ENCODE measurements at regions not wholly inside any gene's neighbourhood (a gene's known extent, or its start where the extent isn't known, plus 50 kb on each side); places are given as distances from the start of the nearest gene placed in this dataset.

DNA sequence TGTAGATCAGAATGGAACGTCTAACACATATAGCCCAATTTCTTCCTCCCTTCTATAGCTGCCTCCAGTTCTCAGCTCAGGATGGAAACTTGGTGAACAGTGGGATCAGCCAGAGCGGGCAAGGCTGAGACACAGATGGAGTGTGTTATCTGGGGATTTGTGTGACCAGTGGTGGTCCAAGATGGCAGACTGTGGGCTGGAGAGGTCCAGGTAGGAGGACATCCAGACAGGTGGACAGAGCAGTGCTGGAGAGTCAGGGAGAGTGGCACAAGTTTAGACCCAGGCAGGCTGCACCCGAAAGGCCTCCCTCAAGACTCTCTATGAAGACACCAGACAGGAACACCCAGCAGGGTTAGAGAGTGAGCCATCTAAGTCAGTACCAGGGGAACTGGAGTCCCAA, 116.1 kb upstream of the CPSF6 start:
- in situ Hi-C loops (cut with HindIII; ENCODE audit: low sequenced_read_pairs): no loop called here

DNA sequence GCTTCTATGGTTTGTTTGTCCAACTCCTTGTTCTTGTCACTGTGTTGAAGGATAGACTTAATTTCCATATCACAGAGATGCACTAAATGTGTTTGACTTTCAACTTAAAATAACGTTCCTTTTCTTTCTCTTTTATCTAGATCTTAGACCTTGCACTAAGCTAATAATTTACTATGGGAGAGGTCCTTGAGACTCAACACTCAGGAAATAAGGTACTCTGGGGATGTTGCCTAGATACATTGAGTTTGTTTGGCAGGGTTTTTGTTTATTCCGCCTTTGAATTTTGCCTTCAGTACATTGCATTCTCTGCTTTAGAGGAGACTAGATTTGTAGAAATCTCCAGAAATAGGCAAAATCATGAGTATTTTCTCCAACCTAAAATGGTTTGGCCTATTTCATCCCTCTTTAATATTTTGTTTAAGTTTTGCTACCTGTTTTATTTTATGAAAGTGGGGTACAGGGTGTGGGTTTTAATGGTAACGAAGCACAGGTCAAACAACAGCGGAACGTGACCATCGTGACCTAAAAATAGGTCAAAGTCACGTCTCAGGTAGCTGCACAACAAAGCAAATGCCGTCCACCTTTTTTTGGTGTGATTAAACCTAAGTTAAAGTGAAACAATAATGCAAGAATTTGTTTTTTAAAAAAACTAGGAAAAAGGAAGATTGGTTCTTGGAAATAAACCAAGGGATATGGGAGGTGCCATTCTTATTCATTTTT, 115.3 kb upstream of the CPSF6 start:
- in situ Hi-C loops (cut with HindIII; ENCODE audit: low sequenced_read_pairs): no loop called here

DNA sequence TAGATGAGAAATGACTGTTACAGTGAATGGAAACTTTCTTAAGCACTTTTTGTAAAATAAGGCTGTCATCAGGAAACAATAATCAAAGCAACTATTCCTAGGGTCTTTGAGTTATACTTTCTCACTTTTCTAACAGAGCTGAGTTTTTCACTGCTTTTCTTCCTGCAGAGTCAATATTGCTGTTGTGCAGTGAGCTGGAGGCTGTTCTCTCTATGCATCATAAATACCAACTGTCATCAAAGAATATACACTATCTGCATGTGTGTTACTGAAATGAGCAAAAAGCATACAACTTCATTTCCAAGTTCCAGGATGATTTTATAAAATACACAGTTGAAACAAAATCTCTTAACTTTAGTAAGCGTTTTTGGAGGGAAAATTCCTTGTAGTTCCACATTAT, 110.4 kb upstream of the CPSF6 start:
- in situ Hi-C loops (cut with HindIII; ENCODE audit: low sequenced_read_pairs): no loop called here

DNA sequence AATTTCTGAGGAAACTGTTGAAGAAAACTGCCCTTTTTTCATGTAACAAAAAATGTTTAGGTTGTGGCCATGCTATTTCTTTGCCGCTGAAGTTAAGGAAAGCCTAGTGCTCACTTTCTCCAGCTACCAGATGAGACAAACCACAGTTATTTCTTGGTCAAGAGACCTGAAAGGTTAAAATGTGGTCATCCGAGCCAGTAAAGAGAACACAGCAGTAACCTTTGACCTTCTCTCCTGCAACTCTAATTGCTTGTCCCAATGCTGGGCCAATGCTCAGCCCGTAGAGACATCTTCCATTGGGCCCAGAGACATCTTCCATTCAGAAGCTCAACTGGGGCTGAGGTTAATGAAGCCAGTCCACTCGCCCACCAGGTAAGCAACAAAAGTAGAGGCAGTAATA, 109.8 kb upstream of the CPSF6 start:
- in situ Hi-C loops (cut with HindIII; ENCODE audit: low sequenced_read_pairs): no loop called here

DNA sequence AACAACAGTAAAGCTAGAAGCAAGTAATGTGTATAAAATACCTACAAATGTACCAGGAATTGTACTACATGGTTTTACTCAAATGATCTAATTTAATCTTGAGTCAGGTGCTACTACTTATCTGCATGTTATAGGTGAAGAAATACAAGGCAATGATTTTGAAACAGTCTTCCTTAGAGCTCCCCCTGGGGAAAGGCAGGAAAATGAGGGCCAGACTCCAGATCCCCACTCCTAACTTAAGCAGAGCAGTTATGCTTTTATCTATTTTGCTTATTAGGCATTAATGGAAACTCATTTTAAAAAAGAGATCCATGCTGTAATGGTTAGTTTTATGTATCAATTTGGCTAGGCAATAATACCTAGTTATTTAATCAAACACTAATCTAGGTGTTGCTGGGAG, 109.3 kb upstream of the CPSF6 start:
- in situ Hi-C loops (cut with HindIII; ENCODE audit: low sequenced_read_pairs): no loop called here

DNA sequence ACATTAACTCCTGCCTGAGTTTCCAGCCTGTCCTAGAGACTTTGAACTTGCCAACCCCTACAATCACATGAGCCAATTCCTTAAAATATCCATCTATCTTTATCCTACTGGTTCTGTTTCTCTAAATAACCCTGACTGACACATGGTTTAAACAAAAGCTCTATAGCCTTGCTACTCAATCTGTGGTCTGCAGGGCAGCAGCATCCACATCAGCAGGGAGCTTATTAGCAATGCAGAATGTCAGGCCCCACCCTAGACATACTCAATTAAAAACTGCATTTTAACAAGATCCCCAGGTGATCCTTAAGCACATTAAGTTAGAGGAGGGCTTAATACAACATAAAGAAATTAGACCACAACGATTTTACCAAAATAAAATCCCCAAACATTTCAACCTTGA, 108.3 kb upstream of the CPSF6 start:
- in situ Hi-C loops (cut with HindIII; ENCODE audit: low sequenced_read_pairs): no loop called here

DNA sequence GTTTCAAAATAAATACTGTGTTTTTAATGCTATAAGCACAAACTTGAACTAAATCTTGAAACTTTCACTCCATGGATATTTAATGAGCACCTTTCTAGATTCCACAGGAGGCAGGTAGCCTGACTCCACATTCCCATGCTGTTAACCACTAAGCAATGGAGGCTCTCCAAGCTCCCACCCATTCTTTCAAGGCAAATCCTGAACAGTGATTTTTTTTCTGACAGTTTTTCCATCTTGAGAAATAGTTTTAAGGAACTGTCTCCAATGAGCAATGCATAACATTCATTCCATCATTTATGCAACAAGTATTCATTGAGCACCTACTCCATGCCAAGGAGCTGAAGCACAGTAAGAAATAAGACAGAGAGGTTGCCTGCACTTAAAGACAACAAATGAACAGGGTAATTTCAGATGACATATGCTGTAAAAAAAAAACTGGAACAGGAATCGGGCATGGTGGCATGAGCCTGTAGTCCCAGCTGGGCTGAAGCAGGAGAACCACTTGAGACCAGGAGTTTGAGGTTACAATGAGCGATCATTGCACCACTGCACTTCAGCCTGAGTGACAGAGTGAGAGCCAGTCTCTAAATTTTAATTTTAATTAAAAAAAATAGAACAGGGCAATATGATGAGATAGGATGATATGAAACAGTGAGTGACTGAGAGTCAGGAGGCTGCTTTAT, 102.3 kb upstream of the CPSF6 start:
- in situ Hi-C loops (cut with HindIII; ENCODE audit: low sequenced_read_pairs): no loop called here

DNA sequence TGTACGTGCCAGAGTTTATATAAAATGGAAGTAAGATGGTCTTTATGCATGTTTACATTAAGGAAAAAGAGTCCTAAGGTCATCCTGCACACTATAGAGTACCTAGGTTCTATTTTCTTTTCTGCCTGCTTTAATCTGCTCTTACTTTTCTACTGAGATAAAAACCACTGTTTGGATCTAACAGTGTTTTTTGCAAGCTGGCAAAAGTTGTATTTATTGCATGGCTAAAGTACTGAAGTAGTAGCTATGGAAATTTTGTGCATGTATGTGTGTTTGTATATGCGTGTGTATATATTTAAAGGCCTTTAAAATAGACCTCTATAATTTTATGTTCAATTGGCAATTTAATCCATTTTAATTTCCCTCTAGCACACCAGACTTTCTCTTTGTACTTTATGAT, 98.3 kb upstream of the CPSF6 start:
- in situ Hi-C loops (cut with HindIII; ENCODE audit: low sequenced_read_pairs): no loop called here

DNA sequence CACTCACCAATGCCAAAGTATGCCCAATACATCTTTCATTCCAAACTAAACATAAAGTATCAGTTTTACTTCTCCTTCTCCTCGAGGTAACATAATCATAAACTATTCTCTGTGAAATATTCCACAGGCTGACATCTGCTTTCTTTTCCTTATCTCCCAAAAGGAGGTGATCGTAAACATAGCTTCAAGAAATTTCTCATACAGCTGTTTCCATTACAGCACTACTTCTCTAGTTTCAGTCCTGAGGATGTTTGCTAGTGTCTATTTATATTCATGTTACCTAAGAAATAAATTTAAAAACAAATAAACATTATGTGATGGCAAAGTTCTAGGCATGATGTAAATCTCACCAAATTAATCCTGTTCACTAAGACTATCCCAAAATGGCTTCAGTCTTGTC, 90.1 kb upstream of the CPSF6 start:
- in situ Hi-C loops (cut with HindIII; ENCODE audit: low sequenced_read_pairs): no loop called here

DNA sequence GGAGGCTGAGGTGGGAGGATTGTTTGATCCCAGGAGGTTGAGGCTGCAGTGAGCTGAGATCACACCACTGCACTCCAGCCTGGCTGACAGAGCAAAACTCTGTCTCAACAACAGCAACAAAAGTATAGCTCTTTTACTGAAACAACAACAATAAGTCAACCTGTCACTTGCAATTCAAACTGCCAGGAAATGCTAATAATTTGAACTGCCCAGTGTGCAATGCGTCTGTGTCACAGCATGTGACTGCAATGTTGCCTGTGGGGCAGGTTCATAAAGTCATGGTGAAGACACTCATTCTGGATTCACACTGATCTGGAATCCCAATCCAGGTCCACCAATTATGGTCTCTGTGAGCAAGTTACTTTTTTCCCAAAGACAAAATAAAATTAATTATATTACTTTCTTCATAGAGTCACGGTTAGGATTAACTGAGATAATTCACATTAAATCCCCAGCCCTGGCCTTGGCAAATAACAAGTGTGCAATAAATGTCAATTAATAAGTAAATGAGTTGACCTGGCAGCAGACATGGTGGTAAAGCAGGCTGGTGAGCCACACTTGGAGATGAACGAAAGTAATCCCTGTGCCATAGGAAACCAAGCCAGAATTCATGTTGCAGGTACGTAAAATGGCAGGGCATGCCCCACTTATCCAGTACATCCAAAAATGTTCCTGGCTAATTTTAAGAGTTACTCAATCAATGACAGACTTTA, 89.1 kb upstream of the CPSF6 start:
- in situ Hi-C loops (cut with HindIII; ENCODE audit: low sequenced_read_pairs): no loop called here

DNA sequence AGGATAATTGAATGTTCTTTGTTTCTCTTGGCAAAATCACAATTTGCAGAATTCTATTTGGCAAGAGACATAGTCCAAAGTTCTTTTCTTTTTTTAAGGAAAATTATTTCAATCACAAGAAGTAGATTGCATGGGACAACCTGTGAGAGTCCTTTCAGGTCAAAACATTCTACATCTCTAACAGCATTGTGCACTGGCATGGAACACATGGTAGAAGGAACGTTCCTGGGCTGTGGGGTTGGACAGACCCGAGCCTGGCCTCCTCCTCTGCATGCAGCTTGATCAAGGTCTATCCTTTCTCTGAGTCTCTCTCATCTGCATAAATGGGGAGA, 88.6 kb upstream of the CPSF6 start:
- in situ Hi-C loops (cut with HindIII; ENCODE audit: low sequenced_read_pairs): no loop called here

DNA sequence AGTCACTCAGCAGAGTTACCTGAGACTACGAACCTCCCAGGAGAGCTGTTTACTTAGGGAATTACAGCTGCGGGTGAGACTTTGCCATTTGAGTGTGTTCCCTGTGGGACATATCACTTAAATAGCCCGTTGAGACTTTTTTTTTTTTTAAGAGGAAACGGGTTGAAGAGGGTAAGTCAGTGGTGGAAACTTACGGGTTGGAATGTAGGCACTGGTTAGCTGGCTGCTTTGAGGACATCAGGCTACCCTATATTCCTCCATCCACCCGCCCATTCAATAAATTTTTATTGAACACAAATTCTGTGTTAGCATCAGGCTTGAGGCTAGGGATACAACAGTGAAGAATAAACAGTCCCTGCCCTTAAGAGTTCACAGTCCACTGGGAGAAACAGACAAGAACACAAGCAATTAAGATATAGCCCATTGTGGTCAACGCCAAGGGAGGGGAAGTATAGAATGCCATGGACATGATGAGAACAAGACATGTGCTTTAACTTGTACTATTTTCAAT, 88.1 kb upstream of the CPSF6 start:
- in situ Hi-C loops (cut with HindIII; ENCODE audit: low sequenced_read_pairs): no loop called here

DNA sequence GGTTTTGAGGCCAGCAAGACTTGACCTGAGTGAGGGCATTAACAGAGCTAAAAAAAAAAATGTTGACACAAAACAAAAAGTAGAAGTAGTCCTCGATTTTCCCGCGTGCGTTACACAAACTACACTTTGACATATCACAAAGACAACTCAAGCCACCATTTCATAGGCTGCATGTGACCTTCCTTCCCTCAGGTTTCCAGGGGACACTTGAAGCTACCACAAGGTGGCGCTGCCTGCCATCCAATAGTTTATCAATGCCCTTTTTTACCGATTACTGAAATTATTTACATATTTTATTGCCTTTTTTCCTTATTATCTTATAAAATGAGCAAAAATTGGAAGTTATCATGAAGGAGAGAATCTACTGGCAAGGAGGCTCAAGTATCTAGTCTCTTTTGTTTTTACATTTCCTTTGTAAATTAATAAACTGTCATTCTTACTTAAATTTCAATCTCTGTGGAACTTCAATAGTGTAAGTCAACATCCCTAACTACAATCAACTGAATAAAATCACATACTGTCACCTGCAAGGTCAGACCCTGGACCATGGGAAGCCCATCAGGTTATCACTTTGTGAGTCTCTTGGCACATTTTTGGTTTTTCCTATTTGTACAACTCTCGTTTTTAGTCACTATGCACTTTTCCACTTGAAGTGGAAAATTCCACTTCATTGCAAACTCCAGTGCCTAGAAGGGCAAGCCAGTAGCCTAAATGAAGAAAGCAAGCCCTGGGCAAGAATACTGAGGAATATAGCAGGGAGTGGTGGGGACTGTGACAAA, 84.6 kb upstream of the CPSF6 start:
- in situ Hi-C loops (cut with HindIII; ENCODE audit: low sequenced_read_pairs): no loop called here

DNA sequence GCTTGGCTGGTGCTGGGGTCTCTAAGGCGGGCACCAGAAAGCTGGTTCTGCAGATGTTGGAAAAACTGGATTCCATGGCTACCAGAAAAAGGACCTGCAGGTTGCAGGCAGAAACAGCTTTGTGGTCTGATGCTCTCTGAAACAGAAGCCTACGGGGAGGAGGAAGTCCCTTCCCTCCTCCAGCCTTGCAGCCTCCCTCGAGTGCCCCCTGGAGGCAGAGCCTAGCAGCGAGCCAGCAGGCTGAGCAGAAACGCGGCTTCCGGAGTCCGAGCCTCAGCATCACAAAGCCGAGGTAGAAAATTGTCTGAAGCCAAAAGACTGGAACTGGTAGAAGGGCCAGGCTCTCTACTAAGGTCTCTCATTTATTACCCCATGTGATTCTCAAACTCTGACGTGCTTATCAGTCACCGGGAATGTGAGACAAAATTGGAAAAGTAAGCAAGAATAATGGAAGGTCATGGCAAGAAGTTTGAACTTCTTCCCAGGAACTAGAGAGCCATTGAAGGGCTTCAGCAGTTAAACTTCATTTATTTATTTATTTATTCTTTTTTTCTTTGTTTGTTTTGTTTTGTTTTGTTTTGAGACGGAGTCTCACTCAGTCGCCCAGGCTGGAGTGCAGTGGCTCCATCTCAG, 82.2 kb upstream of the CPSF6 start:
- in situ Hi-C loops (cut with HindIII; ENCODE audit: low sequenced_read_pairs): no loop called here

DNA sequence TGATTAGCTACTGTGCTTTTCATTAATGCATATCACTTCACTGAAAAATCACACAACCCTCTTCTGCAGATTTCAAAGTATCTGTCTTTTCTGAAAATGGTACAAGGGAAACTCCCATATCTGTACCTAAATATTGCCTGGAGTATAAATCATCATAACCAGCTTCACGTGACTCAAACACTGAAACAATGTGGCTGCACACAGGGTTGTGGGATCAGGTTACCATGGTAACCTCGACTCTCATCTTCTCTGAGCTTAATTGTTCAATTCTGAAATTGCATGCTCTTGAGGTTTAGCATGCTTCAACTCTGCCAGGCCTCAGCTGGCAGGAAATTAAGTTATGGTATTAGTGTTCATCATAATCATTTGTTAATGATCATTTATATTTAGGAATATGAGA, 77.5 kb upstream of the CPSF6 start:
- in situ Hi-C loops (cut with HindIII; ENCODE audit: low sequenced_read_pairs): no loop called here

DNA sequence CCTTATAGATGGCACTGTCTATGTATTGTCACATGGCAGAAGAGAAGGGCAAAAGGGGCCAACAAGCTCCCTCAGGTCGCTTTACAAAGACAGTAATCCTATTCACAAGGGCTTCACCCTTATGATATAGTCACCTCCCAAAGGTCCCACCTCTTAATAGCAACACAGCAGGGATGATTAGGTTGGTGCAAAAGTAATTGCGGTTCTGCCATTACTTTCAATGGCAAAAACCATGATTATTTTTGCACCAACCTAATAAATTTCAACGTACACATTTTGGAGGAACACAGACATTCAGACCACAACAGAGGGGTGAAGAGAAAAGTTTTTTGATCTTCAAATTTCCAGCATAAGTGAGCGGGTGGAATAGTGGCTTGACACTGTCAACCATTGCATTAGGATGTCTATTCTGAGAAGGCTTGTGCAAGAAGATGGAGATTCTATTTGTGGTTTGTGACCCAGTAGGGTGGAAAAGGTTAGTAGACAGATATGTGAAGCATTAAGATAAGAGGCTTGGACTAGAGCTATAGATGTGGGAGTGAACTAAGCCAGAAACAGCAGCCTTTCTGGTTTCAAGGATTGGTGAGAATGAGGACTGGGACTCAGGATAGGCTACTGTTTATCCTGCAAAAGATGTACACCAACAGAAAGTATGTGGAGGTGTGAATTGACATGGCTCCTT, 75.5 kb upstream of the CPSF6 start:
- in situ Hi-C loops (cut with HindIII; ENCODE audit: low sequenced_read_pairs): no loop called here

DNA sequence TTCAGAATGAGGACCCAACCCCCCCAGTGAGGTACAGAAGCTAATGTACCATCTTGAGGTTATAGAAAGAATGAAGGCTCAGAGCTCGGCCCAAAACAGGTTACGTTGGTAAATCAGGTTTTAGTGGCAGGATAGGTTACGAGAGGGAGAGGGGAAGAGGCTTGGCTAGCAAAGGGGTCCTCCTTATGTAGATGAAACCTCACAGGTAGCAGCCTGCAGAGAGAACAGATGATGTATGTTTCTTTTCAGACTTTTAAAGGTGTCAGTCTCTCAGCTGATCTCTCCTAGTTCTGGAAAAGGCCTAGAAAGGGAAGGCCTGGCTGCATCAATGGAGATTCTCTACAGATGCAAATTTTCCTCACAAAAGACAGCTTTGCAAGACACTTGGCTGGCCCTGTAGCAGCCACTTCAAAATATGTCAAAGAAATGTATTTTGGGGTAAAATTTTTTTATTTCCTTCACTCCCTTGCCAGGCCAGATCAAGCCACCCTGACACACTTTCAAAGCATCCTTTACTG, 71.7 kb upstream of the CPSF6 start:
- in situ Hi-C loops (cut with HindIII; ENCODE audit: low sequenced_read_pairs): no loop called here

DNA sequence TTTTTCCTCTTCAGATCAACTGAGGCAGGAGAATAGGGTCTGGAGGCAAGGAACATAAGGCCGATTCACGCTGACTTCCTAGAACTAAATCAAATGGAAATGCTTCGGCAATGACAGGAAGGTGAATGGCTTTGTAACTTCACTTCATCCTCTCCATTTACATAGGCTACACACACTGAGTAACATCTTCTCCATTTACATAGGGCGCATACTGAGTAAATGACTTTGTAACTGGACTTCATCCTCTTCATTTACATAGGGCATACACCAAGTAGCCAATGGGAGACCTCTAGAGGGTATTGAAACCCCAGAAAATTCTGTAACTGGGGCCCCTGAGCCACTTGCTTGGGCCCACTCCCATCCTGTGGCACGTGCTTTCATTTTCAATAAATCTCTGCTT, 71.0 kb upstream of the CPSF6 start:
- in situ Hi-C loops (cut with HindIII; ENCODE audit: low sequenced_read_pairs): no loop called here

DNA sequence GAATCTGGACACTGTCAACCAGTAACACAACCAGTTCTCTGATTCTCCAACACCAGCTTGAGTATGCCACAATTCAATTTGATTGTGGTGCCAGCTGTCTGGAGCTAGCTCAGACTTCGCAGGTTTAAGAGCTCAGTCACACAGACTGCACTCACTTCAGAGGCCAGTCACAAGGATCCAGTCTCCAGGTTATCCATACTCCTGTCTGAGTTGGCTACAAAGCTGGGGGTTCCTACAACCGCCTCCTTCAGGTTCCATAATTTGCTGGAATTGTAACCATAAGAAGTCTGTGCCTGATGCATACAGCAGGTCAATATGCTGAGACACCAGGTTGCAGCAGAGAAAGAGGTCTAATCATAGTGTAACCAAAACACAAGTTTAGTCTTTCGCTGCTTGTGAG, 70.5 kb upstream of the CPSF6 start:
- in situ Hi-C loops (cut with HindIII; ENCODE audit: low sequenced_read_pairs): no loop called here

DNA sequence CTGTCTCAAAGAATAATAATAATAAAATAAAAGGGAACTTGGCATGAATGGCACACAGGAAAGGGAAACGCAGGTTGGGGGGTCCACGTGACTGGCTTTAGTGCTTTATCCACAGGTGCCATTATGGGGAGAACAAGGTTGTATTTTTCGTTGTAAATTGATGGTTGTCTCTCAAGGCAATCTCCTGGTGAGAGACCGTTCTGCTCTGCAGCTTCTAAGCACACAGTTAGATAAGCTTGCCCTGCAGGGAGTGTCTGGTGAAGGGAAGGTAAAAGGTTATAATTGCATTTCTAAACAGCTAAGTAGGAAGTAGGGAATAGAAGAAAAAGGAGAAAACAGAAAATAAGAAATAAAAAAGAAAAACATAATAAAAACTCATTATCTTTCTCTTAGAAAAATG, 69.1 kb upstream of the CPSF6 start:
- in situ Hi-C loops (cut with HindIII; ENCODE audit: low sequenced_read_pairs): loop anchor here (10.0 kb wide), 1 partner anchor 295 kb away; no protein-coding TSS in a partner anchor

Measured in DLD1 (cell line).